GM12865 (cell line): ENCODE measurements at regions not wholly inside any gene's neighbourhood (a gene's known extent, or its start where the extent isn't known, plus 50 kb on each side); places are given as distances from the start of the nearest gene placed in this dataset.

Experiments used
- DNase-seq: peaks from one replicate; pipeline ENCODE4 v3.0.0; 2010; ENCODE audit warnings: low read depth
- H3K4me3 ChIP-seq: 2 replicates; pipeline ENCODE4 v1.5.1; 2011; ENCODE audit warnings: mild to moderate bottlenecking, low read depth, low read length, control low read depth
- TF ChIP-seq, protein P1 (sequence below): IDR thresholded peaks from 2 replicates; pipeline ENCODE4 v1.5.1; 2011; ENCODE audit warnings: low read length, control low read depth, low read depth, inconsistent platforms; ENCODE audit not compliant: insufficient read depth; ENCODE audit errors: missing control alignments

DNA sequence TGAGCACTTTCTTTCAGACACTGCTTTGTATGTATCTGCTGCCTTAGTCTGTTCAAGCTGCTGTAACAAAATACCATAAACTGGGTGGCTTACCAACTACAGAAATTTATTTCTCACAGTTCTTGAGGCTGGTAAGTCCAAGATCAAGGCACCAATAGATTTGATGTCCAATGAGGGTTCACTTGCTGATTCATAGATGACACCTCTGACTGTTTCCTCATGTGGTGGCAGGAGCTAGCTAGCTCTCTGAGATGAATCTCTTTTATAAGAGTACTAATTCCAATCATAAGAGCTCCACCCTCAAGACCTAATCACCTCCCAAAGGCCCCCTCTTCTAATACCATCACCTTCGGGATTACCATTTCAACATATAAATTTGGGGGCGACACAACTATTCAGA lies 76.6 kb upstream of the ADO start:
- TF ChIP-seq, protein P1, sequence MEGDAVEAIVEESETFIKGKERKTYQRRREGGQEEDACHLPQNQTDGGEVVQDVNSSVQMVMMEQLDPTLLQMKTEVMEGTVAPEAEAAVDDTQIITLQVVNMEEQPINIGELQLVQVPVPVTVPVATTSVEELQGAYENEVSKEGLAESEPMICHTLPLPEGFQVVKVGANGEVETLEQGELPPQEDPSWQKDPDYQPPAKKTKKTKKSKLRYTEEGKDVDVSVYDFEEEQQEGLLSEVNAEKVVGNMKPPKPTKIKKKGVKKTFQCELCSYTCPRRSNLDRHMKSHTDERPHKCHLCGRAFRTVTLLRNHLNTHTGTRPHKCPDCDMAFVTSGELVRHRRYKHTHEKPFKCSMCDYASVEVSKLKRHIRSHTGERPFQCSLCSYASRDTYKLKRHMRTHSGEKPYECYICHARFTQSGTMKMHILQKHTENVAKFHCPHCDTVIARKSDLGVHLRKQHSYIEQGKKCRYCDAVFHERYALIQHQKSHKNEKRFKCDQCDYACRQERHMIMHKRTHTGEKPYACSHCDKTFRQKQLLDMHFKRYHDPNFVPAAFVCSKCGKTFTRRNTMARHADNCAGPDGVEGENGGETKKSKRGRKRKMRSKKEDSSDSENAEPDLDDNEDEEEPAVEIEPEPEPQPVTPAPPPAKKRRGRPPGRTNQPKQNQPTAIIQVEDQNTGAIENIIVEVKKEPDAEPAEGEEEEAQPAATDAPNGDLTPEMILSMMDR: no peak
- no peak overlapping the region for H3K4me3 ChIP-seq
- DNase-seq: no peak

GRCh38 chr10:62728479-62728878 lies 76.0 kb upstream of the ADO start:
- no peak for DNase-seq
- TF ChIP-seq, protein P1: no peak
- H3K4me3 ChIP-seq: no peak overlapping the region

GRCh38 chr10:62732841-62733653 lies 71.5 kb upstream of the ADO start:
- peak; percentile 92 for DNase-seq
- TF ChIP-seq, protein P1: no peak
- peak overlapping the region; percentile 28 for H3K4me3 ChIP-seq

GRCh38 chr10:62733654-62734293 lies 70.7 kb upstream of the ADO start:
- H3K4me3 ChIP-seq: peak overlapping the region; percentile 17
- no peak for DNase-seq

DNA sequence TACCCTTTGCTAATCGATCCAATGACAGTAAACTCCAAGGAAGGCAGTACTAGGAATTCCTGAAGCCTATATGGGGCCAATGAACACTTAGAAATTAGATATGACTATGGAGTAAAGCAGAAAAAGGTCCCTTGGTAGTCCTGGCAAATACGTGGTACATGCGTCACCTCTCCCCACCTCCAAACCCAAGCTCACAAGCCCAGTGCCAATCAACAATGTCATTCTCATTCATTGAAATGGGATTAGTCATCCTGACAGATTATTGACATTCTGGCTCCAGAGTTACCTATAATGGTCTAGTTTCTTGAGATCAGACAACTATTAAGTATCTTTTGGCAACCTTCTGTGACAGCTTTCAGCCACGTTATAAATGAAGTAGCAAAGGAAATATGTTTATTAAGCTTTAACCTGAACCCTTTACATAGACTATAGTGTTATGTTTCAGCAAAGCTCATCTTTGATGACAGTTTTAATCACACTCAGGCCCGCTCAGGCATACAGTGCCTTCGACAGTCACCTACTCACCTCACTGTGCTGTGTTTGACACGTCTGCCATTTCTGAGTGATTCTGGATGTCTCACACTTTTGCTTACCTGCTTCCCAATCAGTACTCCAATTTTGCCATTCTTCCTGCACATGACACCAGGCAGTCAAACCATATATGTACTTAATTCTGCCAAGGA lies 69.6 kb upstream of the ADO start:
- no peak for DNase-seq
- no peak overlapping the region for H3K4me3 ChIP-seq
- TF ChIP-seq, protein P1: no peak

More at GRCh38 chr10:62733654-62734293, 70.7 kb upstream of the ADO start:
- TF ChIP-seq, protein P1: no peak

- TF ChIP-seq, protein P1: no peak
- DNase-seq: peak; percentile 83
- no peak overlapping the region for H3K4me3 ChIP-seq
Measured at GRCh38 chr10:62735464-62736167, 68.9 kb upstream of the ADO start.
